ENCODE measurements at regions not wholly inside any gene's neighbourhood (a gene's known extent, or its start where the extent isn't known, plus 50 kb on each side); places are given as distances from the start of the nearest gene placed in this dataset.

DNA sequence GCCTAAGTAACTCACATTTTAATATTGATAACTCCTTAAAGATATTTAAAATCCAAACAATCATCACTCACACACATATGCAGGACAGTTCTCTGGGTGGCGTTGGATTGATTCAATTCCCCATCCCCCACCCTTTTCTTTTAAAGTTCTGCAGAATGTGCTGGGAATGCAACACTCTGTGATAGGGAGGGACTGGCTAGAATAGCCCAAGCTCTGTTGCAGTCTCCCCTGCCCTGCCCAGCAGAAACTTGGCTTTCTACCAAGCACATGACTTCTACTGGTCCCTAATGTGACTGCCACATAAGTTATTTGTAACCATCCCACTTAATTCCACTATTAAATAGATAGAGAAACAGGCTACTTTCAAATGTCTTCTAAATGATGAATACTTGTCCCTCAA, 55.2 kb downstream of the TWIST1 start:
- TF ChIP-seq, protein P1, sequence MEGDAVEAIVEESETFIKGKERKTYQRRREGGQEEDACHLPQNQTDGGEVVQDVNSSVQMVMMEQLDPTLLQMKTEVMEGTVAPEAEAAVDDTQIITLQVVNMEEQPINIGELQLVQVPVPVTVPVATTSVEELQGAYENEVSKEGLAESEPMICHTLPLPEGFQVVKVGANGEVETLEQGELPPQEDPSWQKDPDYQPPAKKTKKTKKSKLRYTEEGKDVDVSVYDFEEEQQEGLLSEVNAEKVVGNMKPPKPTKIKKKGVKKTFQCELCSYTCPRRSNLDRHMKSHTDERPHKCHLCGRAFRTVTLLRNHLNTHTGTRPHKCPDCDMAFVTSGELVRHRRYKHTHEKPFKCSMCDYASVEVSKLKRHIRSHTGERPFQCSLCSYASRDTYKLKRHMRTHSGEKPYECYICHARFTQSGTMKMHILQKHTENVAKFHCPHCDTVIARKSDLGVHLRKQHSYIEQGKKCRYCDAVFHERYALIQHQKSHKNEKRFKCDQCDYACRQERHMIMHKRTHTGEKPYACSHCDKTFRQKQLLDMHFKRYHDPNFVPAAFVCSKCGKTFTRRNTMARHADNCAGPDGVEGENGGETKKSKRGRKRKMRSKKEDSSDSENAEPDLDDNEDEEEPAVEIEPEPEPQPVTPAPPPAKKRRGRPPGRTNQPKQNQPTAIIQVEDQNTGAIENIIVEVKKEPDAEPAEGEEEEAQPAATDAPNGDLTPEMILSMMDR (IDR thresholded peaks at IDR 0.05; ENCODE audit: control extremely low read depth, extremely low read depth, low read depth, missing control alignments): no peak
- no peak for DNase-seq (ENCODE audit: extremely low spot score)
- ChIA-PET CTCF (interaction anchor here (2.8 kb wide), 1 partner anchor 10 kb away, joined by 13 read pairs; no protein-coding TSS in a partner anchor), POLR2A (no interaction called here)

GRCh38 chr7:19061331-19061730, 56.1 kb downstream of the TWIST1 start:
- TF ChIP-seq, protein P1 (IDR thresholded peaks at IDR 0.05; ENCODE audit: control extremely low read depth, extremely low read depth, low read depth, missing control alignments): no peak
- DNase-seq (ENCODE audit: extremely low spot score): no peak
- CTCF ChIA-PET: interaction anchor here (2.8 kb wide), 1 partner anchor 9 kb away, joined by 13 read pairs; no protein-coding TSS in a partner anchor
- POLR2A ChIA-PET: no interaction called here

- DNase-seq (ENCODE audit: extremely low spot score): no peak
- POLR2A ChIA-PET: no interaction called here
- CTCF ChIA-PET: interaction anchor here (1.3 to 2.8 kb wide), 2 partner anchors 9 to 708 kb away, joined by 4 to 13 read pairs; no protein-coding TSS in a partner anchor
- TF ChIP-seq, protein P1 (IDR thresholded peaks at IDR 0.05; ENCODE audit: control extremely low read depth, extremely low read depth, low read depth, missing control alignments): no peak
Measured at GRCh38 chr7:19060761-19061259, 56.6 kb downstream of the TWIST1 start.

DNA sequence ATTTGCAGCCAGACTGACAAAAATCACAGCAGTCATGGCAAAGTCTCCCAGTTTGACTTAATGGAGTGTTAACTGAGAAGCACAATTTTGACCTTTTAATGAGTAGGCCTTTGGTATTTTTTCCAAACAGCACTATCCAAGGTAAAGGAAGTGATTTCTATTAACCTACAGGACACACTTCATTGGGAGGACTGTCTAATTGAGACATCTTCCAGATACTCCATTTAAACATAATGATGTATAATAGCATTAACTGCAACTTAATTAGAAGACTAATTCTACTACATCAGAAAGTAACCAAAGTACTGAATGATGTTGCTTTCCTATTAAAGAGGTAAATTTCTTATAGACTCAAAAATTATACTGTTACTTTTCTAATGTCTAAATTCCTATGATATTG, 61.1 kb downstream of the TWIST1 start:
- POLR2A ChIA-PET: no interaction called here
- CTCF ChIA-PET: interaction anchor here (1.2 kb wide), 1 partner anchor 705 kb away, joined by 3 read pairs; no protein-coding TSS in a partner anchor
- DNase-seq (ENCODE audit: extremely low spot score): no peak
- TF ChIP-seq, protein P1 (IDR thresholded peaks at IDR 0.05; ENCODE audit: control extremely low read depth, extremely low read depth, low read depth, missing control alignments): no peak

Data from GM10248 (cell line).